ENCODE measurements at regions not wholly inside any gene's neighbourhood (a gene's known extent, or its start where the extent isn't known, plus 50 kb on each side); places are given as distances from the start of the nearest gene placed in this dataset.

- no peak for DNase-seq
These were observed 198.2 kb downstream of the KIF4B start for GRCh38 chr5:155211764-155212163.

- DNase-seq = no peak
These were observed 208.8 kb downstream of the KIF4B start for GRCh38 chr5:155222393-155222792.

- DNase-seq = no peak
These were observed 215.6 kb downstream of the KIF4B start for GRCh38 chr5:155229135-155229534.

GRCh38 chr5:155239803-155240202 lies 226.2 kb downstream of the KIF4B start:
- no peak for DNase-seq

- DNase-seq = no peak
These were observed 237.0 kb downstream of the KIF4B start for GRCh38 chr5:155250596-155250995.

- DNase-seq = no peak
These were observed 238.5 kb downstream of the KIF4B start for GRCh38 chr5:155252025-155252424.

- no peak for DNase-seq
These were observed 239.2 kb downstream of the KIF4B start for GRCh38 chr5:155252717-155253116.

- no peak for DNase-seq
These were observed 240.8 kb downstream of the KIF4B start for GRCh38 chr5:155254399-155254798.

- no peak for DNase-seq
These were observed 244.6 kb downstream of the KIF4B start for GRCh38 chr5:155258161-155258560.

- no peak for DNase-seq
These were observed 246.1 kb downstream of the KIF4B start for GRCh38 chr5:155259648-155260047.

GRCh38 chr5:155260798-155261197 lies 247.2 kb downstream of the KIF4B start:
- DNase-seq = peak; percentile 37 to 43

- DNase-seq = no peak
These were observed 249.8 kb downstream of the KIF4B start for GRCh38 chr5:155263381-155263780.

- no peak for DNase-seq
These were observed 251.3 kb downstream of the KIF4B start for GRCh38 chr5:155264809-155265208.

GRCh38 chr5:155268770-155269425 lies 255.3 kb downstream of the KIF4B start:
- no peak for DNase-seq

GRCh38 chr5:155270725-155271124 lies 257.2 kb downstream of the KIF4B start:
- no peak for DNase-seq

GRCh38 chr5:155274484-155274883 lies 260.9 kb downstream of the KIF4B start:
- DNase-seq = no peak

- no peak for DNase-seq
These were observed 261.7 kb downstream of the KIF4B start for GRCh38 chr5:155275222-155275621.

- no peak for DNase-seq
These were observed 262.7 kb downstream of the KIF4B start for GRCh38 chr5:155276231-155276630.

- no peak for DNase-seq
These were observed 265.0 kb downstream of the KIF4B start for GRCh38 chr5:155278532-155278931.

GRCh38 chr5:155282503-155283107 lies 269.1 kb downstream of the KIF4B start:
- DNase-seq = no peak

GRCh38 chr5:155285706-155286105 lies 272.2 kb downstream of the KIF4B start:
- no peak for DNase-seq

- DNase-seq = no peak
These were observed 277.4 kb downstream of the KIF4B start for GRCh38 chr5:155290937-155291336.

GRCh38 chr5:155293605-155294178 lies 280.1 kb downstream of the KIF4B start:
- DNase-seq = no peak

GRCh38 chr5:155295111-155295510 lies 281.6 kb downstream of the KIF4B start:
- DNase-seq = no peak

All from NCI-H2081 (cell line).